Adrenal gland (tissue), 5 donors: ENCODE measurements at regions not wholly inside any gene's neighbourhood (a gene's known extent, or its start where the extent isn't known, plus 50 kb on each side); places are given as distances from the start of the nearest gene placed in this dataset.

Experiments
- CTCF ChIP-seq, 6 experiments: fragments of 450-650 bp in 4 of 6; fragments of 200-600 bp in 2 of 6; sonication (generic) in 1 of 6; IDR thresholded peaks; 1 replicate in 5 of 6; 2 replicates in 1 of 6; pipeline versions ENCODE4 v1.5.1 to v1.8.0; 2016 to 2021; ENCODE audit warnings: antibody characterized with exemption in 6 of 6, mild to moderate bottlenecking in 2 of 6, moderate library complexity in 1 of 6
- POLR2A ChIP-seq, 2 donors: fragments of 450-650 bp; IDR thresholded peaks; one replicate each; pipeline ENCODE4 v1.6.1; 2017; ENCODE audit warnings: antibody characterized with exemption in 2 of 2, mild to moderate bottlenecking in 2 of 2, moderate library complexity in 1 of 2
- donor health status: DM: no; HTN: no; CAD: no.

- TF ChIP-seq CTCF (IDR thresholded peaks at IDR 0.05) (no peak), POLR2A (IDR thresholded peaks at IDR 0.05) (no peak)
Observed at GRCh38 chr18:68557183-68557582, 157.7 kb downstream of the TMX3 start.
